ENCODE measurements at regions not wholly inside any gene's neighbourhood (a gene's known extent, or its start where the extent isn't known, plus 50 kb on each side); places are given as distances from the start of the nearest gene placed in this dataset.

DNA sequence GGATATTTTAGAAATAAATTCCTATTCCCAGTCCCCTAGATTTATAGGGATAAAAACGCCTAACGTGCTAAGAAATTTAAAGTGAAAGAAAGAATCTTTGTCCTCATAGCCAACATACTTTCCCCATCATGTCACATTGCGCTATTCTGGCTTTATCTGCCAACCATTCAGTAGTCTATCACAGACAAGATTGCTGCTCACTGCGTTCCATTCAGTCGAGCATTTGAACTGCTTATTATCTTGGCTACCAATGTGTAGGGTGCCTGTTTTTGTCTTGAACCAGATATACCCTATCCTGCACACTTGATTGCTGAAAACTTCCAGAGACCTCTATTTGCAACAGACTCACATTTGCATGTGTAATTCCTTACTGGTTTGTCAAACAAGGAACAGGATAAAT lies 751.5 kb downstream of the EPHA7 start:
- no peak overlapping the region for H3K27ac Mint-ChIP-seq
- H3K27me3 Mint-ChIP-seq (ENCODE audit: low read depth in 3 of 3): peaks cover 0 to 4% (median 2%) of the 10 kb centered on the region in 3 donors
- H3K27me3 ChIP-seq (ENCODE audit: control insufficient read depth in 2 of 2, insufficient read depth in 2 of 2, low read length in 2 of 2): peaks cover 0 to 2% of the 10 kb centered on the region in 2 donors
- no peak overlapping the region for H3K4me3 Mint-ChIP-seq
- no peak for DNase-seq
- no peaks in the 10 kb centered on the region for H4K20me1 ChIP-seq (ENCODE audit: insufficient read depth, low read length)
- 100% methylated on average over 1 of the region's 5 CpGs for WGBS (ENCODE audit: insufficient coverage)
- no peaks in the 10 kb centered on the region for H3K79me2 ChIP-seq (ENCODE audit: insufficient read depth, low read length)
- peaks cover 22% of the 10 kb centered on the region for H3K4me1 Mint-ChIP-seq
- H3K9me3 ChIP-seq (replicated peaks in 1 of 2; ENCODE audit: control insufficient read depth in 1 of 2, insufficient read depth in 1 of 2, low read length in 2 of 2): peaks cover 0 to 3% of the 10 kb centered on the region in 2 donors
- no peaks in the 10 kb centered on the region for H3K36me3 ChIP-seq (replicated peaks in 1 of 2; ENCODE audit: control insufficient read depth in 1 of 2, insufficient read depth in 2 of 2, low read length in 2 of 2)
- no peak overlapping the region for H3K9ac ChIP-seq (ENCODE audit: insufficient read depth, low read length, poor library complexity, severe bottlenecking)
- H2AFZ ChIP-seq (ENCODE audit: insufficient read depth, low read depth, low read length, poor library complexity, severe bottlenecking): no peak overlapping the region
- peaks cover 19 to 20% of the 10 kb centered on the region in 2 donors for H3K4me1 ChIP-seq (ENCODE audit: control insufficient read depth in 1 of 2, insufficient read depth in 2 of 2, low read length in 2 of 2)
- no peak overlapping the region for H3K4me3 ChIP-seq (replicated peaks in 1 of 3; ENCODE audit: low read depth in 2 of 3, low read length in 3 of 3)
- TF ChIP-seq, protein P1, sequence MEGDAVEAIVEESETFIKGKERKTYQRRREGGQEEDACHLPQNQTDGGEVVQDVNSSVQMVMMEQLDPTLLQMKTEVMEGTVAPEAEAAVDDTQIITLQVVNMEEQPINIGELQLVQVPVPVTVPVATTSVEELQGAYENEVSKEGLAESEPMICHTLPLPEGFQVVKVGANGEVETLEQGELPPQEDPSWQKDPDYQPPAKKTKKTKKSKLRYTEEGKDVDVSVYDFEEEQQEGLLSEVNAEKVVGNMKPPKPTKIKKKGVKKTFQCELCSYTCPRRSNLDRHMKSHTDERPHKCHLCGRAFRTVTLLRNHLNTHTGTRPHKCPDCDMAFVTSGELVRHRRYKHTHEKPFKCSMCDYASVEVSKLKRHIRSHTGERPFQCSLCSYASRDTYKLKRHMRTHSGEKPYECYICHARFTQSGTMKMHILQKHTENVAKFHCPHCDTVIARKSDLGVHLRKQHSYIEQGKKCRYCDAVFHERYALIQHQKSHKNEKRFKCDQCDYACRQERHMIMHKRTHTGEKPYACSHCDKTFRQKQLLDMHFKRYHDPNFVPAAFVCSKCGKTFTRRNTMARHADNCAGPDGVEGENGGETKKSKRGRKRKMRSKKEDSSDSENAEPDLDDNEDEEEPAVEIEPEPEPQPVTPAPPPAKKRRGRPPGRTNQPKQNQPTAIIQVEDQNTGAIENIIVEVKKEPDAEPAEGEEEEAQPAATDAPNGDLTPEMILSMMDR (IDR thresholded peaks at IDR 0.05): no peak
- no peak overlapping the region for H3K27ac ChIP-seq (ENCODE audit: low read depth in 1 of 2, low read length in 2 of 2)
- no peak overlapping the region for H3K4me2 ChIP-seq (replicated peaks; ENCODE audit: extremely low read depth, low read length, poor library complexity, severe bottlenecking)
- H3K9me3 Mint-ChIP-seq: peaks cover 0 to 11% (median 7%) of the 10 kb centered on the region in 7 donors
- intact Hi-C loops (cut with micrococcal nuclease): no loop called here
- H3K36me3 Mint-ChIP-seq: no peaks in the 10 kb centered on the region

DNA sequence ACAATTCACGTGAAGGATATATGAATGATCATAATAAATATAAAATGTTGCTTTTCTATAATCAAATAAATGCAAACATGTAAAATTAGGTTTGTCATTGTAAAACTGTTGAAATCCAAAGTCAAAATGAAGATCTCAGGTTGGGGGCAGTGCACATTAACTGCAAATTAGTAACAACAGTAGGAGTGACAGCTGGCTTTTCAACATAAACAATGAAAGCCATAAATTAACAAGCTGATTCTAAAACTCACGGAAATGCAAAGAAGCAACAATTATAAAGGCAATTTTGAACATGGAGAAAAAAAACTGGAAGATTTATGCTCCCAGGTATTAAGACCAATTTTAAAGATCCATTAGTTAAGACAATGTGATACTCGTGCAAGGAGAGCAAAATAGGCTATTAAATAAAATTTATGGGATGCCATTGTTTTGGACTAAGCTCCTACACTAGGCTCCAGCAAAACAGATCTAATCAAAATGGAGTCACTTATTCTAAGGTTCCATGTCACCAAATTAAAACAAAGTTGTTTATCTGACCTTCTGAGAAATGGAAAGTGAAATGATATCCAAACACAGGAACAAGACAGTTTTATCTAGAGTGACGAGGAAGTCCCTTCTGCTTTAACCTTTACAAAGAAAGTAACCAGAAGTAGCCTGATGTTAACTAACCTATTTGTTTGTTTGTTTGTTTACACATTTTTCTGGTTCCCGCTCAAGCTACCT lies 770.8 kb downstream of the EPHA7 start:
- TF ChIP-seq, protein P1 (IDR thresholded peaks at IDR 0.05): no peak
- Histone ChIP-seq H3K36me3 (replicated peaks in 1 of 2; ENCODE audit: control insufficient read depth in 1 of 2, insufficient read depth in 2 of 2, low read length in 2 of 2) (no peaks in the 10 kb centered on the region), H4K20me1 (ENCODE audit: insufficient read depth, low read length) (no peaks in the 10 kb centered on the region), H3K4me3 (replicated peaks in 1 of 3; ENCODE audit: low read depth in 2 of 3, low read length in 3 of 3) (no peak overlapping the region), H3K27me3 (ENCODE audit: control insufficient read depth in 2 of 2, insufficient read depth in 2 of 2, low read length in 2 of 2) (no peaks in the 10 kb centered on the region), H3K9me3 (replicated peaks in 1 of 2; ENCODE audit: control insufficient read depth in 1 of 2, insufficient read depth in 1 of 2, low read length in 2 of 2) (peaks cover 0 to 5% of the 10 kb centered on the region in 2 donors), H2AFZ (ENCODE audit: insufficient read depth, low read depth, low read length, poor library complexity, severe bottlenecking) (no peak overlapping the region), H3K4me1 (ENCODE audit: control insufficient read depth in 1 of 2, insufficient read depth in 2 of 2, low read length in 2 of 2) (no peaks in the 10 kb centered on the region), H3K9ac (ENCODE audit: insufficient read depth, low read length, poor library complexity, severe bottlenecking) (no peak overlapping the region), H3K79me2 (ENCODE audit: insufficient read depth, low read length) (no peaks in the 10 kb centered on the region), H3K4me2 (replicated peaks; ENCODE audit: extremely low read depth, low read length, poor library complexity, severe bottlenecking) (no peak overlapping the region), H3K27ac (ENCODE audit: low read depth in 1 of 2, low read length in 2 of 2) (no peak overlapping the region)
- DNase-seq: no peak
- no CpG with 5 or more reads among the region's 5 CpGs for WGBS (ENCODE audit: insufficient coverage)
- intact Hi-C loops (cut with micrococcal nuclease): no loop called here
- Mint-ChIP-seq H3K4me3 (no peak overlapping the region), H3K27ac (no peak overlapping the region), H3K36me3 (no peaks in the 10 kb centered on the region), H3K9me3 (peaks cover 0 to 5% (median 2%) of the 10 kb centered on the region in 7 donors), H3K27me3 (ENCODE audit: low read depth in 3 of 3) (peaks cover 0 to 2% (median 0%) of the 10 kb centered on the region in 3 donors), H3K4me1 (peaks cover 2% of the 10 kb centered on the region)
